Right renal cortex interstitium (tissue), 3 donors: ENCODE measurements at regions not wholly inside any gene's neighbourhood (a gene's known extent, or its start where the extent isn't known, plus 50 kb on each side); places are given as distances from the start of the nearest gene placed in this dataset.
"Not testable (repeated sequence)": the region's sequence is repeated elsewhere in the genome, so short reads cannot be mapped to it uniquely, and the experiment has no call there.

Source experiments
- DNase-seq, 3 donors: peaks; one replicate each; pipeline ENCODE4 v3.0.0-alpha.2; 2013; ENCODE audit warnings: low read depth in 3 of 3, low spot score in 2 of 3

DNA sequence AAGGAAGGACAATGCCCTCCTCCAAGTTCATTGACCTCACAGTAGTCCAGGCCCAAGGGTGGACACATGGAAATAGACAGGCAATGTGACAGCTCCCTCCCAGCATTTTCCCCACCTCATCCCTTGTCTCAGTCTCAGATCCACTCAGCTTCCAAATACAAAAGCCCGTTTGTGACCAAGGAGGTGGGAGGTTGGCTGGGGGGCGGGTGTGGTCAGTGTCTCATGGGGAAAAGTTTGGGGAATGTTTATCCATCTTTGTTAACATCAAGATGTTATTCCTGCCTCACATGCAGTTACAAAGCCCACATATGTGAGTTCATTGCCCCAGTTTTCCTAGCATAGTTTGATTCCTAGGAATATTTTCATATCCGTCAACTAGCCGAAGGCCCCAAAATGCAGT lies 338.5 kb upstream of the PPP2R3A start:
- no peak for DNase-seq

DNA sequence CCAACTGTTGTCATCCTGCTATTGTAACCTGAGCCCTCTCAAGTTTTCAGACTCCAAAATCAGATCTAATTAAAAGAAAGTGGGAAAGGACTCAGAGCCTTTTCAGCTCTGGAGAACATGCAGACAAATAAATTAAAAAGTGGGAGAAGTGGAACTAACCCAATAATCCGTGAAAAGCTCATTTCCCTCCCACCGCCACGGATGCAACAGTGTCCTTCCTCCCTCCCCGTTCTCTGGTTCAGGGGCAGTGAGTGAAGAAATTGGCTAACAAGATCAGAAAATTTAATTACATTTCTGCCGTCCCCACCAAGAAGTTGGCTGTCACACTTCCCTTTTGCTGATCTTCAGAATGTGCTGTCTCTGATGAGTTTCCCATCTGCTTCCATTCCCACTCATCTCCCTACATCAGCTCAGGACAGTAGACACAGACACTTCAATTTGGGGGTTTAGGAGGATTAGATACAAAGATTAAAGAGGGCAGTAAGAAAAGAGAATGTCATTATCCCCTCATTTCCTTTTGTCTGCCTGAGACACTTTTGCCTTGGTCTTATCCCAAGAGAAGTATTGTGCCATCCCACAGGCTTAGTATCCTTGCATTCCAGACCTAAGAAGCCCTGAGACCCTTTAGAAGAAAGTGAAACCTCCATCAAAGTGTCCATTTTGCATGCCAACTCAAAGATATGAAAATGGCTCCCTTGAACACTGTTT lies 335.7 kb upstream of the PPP2R3A start:
- DNase-seq = no peak

DNA sequence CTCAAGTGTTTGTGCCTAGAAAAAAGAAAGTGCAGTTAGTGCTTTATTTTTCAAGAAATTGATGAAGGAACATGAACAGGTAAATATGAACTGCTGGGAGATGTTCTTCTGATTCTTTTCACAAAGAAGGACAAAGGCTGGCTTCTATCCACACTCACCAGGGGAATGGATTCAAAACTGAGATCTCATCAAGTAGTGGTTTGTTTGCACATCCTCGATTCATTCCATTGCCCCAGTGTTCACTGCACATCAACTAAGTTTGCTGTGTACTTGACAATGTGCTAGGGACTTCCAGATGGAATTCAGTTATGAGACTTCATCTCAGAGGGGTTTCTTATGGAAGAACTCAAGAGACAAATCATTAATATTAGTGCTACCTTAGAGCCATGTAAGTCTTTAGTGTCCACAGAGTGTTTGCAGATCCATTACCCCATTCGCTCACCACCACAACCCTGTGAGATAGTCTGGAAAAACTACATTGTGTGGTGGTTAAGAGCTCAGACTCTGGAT lies 332.9 kb upstream of the PPP2R3A start:
- no peak for DNase-seq

DNA sequence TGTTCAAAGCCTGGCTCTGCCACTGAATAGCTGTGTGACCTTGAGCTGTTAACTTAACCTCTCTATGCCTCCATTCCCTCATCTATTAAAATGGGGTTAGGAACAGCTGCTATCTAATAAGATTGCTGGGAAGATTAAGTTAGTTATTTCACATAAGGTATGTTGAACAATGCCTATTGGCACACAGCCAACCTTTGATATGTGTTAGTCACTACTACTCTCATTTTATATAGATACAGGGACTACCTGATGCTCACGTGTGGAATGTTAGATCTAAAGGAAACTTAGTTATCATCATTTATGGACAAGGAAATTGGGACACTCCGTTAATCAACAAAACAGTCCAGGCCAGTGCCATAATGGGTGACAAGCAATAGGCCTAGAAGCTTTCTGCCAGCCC lies 332.4 kb upstream of the PPP2R3A start:
- no peak for DNase-seq

DNA sequence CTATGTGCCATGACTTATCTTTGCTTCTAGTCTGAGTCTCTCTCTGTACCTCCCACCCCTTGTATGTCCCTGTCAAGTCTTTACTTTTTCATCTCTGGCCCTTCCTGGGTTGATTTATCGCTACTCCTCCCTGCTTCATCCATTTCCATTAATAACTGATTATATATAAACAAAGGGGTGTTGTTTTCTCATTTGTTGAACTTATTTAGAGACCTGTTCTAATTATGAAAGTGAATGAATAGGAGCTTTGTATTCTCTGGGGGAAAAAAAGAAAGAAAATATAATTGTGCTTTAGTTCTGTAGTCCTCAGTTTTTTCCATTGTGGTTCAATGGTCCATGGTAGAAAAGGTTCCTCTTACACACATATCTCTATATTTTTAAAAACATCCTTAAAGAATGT lies 328.9 kb upstream of the PPP2R3A start:
- DNase-seq = no peak

DNA sequence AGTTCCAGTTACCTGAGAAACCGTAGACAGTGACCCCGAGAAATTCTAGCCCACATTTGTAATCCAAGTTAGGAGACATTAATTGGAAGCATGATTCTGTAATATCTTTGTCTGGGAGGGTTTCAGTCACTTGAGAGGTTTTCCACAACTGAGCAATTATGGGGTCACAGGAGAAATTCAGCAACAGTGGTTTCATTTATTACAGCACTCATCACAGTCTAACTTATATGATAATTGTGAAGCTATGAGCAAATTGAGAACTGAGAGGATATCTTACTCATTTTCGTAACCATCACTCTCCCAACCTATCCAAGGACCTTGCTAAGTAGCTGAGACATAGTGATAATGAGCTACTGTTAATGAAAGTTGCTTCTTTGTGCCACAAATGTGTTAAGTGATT lies 328.5 kb upstream of the PPP2R3A start:
- no peak for DNase-seq

DNA sequence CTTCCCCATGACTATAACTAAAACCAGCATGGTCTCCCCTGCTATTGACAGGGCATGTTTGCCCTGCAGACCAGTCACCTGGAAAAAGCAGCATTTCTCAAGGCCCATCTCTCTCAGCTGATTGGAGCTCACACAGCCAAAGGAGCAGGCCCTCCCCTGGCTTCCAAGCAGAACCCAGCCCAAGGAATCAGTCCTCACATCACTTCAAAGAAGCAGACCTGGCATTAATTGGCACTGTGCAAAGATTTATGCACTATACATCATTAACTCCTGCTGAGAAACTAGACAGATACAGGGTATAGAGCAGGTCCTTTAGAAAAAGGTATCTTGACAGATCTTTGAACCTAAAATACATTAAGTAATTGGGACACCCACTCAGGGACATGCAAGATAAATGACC lies 323.8 kb upstream of the PPP2R3A start:
- DNase-seq = no peak

DNA sequence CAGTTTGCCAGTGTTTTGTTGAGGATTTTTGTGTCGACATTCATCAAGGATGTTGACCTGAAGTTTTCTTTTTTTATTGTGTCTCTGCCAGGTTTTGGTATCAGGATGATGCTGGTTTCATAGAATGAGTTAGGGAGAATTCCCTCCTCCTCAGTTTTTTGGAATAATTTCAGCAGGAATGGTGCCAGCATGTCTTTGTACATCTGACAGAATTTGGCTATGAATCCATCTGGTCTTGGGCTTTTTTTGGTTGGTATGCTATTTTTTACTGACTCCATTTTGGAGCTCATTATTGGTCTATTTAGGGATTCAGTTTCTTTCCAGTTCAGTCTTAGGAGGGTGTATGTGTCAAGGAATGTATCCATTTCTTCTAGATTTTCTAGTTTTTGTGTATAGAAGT lies 320.0 kb upstream of the PPP2R3A start:
- DNase-seq = no peak

DNA sequence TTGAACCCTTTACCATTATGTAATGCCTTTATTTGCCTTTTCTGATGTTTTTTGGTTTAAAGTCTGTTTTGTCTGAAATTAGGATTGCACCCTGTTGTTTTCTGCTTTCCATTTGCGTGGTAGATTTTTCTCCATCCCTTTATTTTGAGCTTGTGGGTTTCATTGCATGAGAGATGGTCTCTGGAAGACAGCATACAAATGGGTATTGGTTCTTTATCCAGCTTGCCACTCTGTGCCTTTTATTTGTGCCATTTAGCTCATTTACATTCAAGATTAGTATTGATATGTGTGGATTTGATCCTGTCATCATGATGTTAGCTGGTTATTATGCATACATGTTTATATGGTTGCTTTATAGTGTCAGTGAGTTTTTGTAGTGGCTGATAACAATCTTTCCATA lies 318.7 kb upstream of the PPP2R3A start:
- DNase-seq = no peak

DNA sequence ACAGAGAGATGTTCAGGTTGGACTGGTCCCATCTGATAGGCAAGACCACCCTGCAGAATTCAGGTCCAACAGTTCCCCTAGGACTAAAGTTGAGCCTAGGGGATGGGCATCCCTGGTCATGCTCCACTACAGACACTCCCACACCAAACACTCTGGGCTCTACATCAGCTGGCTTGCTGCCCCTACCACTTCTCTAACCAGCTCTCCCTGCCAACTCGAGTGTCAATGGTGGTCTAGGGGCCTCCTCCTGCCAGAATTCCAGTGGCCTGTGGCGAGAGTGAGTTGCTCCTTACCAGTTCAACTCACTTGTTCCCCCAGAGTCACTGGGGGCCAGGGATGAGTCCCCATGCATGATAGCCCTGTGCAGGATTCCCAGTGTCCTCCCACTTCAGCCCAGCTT lies 316.2 kb upstream of the PPP2R3A start:
- no peak for DNase-seq

DNA sequence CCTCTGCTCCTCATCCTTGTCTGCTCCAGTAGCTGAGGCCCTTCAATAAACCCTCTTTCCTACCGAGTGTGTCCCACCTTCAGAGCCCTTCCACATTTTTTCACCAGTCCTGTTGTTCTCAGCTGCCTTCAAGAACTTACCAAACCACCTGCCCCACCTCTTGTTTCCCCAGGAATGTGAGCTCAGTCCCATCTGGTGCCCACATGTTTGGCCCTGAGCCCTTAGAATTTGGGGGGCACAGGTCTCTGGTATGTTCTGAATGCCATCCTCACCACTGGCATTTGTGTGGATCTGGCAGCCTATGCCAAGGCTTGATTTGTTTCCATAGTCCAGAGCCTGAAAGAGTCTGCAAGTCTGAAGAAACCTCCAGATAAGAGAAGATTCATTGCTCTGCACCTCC lies 315.2 kb upstream of the PPP2R3A start:
- no peak for DNase-seq

DNA sequence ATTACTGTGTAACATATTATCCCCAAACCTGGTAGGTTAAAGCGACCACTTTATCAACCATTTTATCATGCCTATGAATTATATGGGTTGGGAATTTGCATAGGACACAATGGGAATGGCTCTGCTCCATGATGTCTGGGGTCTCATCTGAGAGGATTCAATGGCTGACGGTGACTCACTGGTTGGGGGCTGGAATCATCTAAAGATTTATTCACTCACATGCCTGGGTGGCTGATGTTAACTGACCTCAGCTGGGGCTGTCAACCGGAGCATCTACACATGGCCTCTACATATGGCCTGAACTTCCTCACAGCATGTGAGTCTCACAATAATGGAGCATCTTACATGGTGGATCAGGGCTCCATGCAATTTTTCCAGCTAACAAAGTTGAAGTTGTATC lies 313.1 kb upstream of the PPP2R3A start:
- DNase-seq = no peak

DNA sequence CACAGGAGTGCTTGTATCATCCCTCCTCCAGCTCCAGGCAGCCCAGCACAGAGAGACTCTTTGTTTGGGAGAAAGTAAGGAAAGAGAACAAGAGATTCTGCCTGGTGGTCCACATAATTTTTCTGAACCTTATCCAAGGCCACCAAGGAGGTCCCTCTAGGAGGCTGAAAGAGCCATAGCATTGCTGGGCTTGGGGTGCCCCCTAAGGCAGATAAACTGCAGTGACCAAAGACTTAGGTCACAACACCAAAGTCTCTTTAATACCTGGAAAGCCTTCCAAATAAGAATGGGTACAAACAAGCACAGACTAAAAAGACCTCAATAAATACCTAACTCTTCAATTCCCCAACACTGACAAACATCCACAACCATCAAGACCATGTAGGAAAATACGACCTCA lies 310.2 kb upstream of the PPP2R3A start:
- no peak for DNase-seq

DNA sequence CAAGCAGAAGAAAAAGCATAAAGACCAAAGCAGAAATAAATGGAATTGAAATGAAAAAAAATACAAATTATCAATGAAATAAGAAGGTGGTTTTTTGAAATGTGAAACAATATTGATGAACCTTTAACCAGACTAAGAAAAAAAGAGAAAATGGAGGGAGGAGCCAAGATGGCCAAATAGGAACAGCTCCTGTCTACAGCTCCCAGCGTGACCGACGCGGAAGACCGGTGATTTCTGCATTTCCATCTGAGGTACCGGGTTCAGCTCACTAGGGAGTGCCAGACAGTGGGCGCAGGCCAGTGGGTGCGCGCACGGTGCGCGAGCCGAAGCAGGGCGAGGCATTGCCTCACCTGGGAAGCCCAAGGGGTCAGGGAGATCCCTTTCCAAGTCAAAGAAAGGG lies 307.1 kb upstream of the PPP2R3A start:
- not testable (repeated sequence) for DNase-seq

DNA sequence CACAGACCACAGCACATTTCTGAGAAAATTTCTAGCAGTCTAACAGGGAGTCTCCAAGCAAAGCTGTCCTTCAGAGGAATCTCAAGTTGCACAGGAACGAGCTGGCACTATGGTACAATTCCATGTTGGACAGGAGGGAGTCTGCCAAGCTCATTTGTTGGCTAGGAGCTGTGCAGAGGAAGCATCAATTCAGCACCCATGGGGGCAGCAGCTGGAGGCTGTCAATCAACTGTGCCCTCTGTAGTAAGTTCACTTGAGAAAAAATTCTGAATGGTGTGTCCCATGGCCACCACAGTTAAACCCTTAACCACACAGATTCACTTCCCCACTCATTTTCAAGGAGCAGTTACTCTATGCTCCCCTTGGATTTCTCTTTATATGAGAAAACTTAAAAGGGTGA lies 298.5 kb upstream of the PPP2R3A start:
- no peak for DNase-seq

DNA sequence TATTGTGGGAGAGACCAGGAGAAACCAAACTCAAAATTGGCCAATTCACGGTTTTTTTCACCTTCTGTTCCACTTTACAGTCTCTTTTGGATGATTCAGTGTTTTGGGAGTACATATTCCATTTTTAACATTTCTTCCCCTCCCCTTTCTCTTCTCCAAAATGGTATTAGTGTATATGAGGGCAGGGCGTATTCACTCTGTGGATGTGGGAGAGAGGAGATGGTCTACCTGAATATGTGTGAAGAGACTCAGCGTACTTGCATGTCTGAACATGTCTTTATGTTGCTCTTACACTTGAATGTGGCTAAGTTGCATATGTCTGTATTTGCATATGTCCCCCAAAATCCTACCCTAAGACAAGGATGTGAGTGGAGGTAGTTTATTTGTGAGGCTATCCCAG lies 291.0 kb upstream of the PPP2R3A start:
- DNase-seq = no peak

DNA sequence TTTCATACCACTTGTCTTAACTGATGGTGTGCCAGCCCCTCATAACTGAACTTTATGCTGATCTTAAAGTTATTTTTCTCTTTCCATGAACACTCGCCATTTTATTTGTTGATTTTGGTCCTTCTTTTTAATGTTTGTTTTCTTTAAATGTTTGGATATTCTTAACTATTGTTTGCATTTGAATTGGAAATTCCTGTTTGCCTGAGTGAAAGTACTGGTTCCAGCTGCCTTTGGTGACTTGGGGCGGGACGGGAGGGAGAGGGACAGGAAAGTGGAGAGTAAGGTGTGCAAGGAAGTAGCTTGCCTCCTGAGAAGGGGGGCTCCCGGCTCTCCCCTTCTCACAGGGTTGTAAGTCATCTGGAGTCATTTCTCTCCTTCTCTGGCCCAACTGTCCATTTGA lies 287.1 kb upstream of the PPP2R3A start:
- no peak for DNase-seq

DNA sequence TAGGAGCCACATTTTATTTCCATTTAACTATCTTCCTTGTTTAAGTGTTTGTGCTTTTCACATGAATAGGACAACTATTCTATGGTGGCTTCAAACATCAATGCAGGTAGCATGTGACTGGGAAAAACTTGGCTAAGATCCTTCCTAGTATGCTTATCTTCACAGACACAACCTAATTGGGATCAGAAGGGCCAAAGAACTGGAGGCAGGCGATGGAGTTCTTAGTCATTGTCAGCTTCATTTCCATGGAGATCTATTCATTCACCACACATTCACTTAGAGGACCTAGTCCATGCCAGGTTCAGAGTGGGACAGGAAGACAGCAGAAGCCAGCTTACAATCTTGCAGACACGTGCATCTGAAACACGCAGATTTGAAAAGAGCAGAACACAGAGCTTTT lies 277.5 kb upstream of the PPP2R3A start:
- DNase-seq = no peak

DNA sequence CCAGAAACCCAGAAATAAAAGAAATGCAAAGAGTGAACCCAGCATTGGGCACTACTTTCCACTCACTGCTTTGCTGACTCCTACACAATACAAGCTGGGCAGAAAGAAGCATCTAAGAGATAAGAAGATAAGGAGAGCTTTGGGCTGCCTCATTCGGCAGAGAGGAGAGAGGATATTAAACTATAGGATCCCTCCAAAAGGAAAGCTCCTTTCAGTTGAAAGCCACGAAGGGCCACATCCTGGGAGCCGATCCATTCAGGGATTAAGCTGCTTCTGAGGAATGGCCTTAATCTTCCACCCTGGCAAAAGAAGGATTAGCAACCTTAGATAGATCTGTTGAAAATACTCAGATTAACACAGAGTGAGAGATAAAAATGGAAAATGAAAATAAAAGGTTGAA lies 274.9 kb upstream of the PPP2R3A start:
- DNase-seq = no peak

DNA sequence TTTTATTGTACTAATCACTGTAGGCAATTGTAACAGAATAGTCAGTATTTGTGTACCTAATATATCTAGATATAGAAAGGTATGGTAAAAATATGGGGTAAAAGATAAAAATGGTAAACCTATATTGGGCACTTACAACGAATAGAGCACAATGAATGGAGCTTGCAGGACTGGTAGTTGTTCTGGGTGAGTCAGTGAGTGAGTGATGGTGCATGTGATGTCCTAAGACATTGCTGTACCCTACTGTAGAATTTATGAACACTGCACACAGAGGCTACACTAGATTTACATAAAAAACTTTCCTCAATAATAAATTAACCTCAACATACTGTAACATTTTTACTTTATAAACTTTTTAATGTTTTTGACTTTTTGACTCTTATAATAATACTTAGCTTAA lies 274.3 kb upstream of the PPP2R3A start:
- DNase-seq = no peak

DNA sequence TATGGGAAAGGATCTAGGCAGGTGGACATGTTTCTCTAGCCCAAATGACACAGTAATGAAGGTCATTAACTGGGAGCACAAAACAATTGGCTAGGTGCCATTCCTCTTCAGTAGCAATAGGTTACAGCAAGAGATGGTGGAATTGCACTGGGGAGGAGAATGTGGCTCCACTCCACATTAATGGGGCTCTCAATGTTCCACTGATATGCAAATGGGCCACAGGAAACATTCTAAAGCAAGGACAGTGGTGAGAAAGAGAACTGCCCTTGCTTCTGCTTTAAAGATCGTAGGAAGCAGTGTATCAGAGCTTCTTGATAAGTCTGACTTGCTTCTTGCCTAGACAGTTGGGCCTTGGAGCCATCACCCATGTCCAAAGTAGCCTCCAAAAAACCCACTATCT lies 271.4 kb upstream of the PPP2R3A start:
- DNase-seq = no peak

DNA sequence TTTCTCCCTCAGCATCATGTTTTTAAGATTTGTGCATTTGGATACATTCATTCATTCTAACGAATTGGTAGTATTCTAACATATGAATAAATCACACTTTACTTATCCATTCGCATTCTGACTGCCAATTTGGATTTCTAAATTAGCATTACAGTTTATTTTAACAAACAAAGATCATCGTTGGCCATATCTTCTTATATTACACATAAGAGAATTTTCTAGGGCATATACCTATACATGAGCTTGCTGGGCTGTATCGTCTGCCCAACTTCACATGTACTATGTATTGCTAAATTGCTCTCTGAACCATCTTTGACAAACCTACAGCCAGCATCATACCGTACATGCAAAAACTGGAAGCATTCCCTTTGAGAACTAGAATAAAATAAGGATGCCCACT lies 265.8 kb upstream of the PPP2R3A start:
- no peak for DNase-seq

DNA sequence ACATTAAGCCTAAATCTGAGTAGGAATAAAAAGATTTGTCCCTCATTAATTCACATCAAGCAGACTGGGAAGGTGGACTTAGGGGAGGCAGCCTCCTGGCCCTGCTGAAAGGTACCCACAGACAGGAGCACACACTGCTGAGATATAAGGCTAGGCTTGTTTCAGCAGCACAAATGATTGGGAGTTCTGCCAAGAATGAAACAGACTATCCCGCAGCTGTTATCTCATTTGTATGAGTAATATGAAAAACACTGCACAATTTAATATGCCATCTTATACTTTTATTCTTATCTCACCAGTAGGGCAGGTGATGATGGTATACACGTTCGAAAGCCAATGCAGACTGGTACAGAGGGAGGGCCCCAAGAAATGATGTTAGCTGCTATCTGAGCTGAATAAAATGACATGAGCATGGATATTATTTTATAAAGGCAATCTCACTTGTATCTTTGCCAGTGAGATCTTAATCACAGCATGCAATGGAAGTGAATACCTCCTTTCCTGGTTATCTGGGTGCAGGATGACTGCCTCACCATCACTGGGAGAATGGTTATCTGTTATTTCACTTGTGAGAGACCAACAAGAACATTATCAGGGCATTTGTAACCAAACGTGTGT lies 258.7 kb upstream of the PPP2R3A start:
- no peak for DNase-seq
